NCI-H2196 treated with DMSO at 0.1 percent for 48 hours (cell line): ENCODE measurements at regions not wholly inside any gene's neighbourhood (a gene's known extent, or its start where the extent isn't known, plus 50 kb on each side); places are given as distances from the start of the nearest gene placed in this dataset.

ENCODE experiments used
- DNase-seq: peaks from one replicate; lab custom pipeline; 2025; ENCODE audit not compliant: unreplicated experiment; lab: John Stamatoyannopoulos, UW

DNA sequence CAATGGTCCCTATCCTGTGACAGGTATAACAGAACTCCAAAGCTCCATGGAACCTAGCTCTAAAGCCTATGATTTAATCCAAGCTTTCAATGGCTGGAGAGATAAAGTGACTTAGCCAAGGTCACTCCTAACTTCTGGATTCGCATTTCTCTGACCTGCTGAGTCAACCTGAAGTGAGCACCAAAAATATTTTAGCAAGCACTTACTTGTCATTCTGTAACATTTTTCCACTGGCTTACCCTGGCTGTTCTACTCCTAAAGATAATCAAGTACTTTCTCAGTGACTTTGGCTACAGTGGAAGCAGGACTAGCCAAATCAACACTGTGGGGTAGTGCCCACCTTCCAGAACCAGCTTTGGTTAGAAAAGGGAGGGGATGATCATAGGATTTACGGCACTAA is 188.3 kb downstream of the OGFRL1 start:
- DNase-seq, result no peak

DNA sequence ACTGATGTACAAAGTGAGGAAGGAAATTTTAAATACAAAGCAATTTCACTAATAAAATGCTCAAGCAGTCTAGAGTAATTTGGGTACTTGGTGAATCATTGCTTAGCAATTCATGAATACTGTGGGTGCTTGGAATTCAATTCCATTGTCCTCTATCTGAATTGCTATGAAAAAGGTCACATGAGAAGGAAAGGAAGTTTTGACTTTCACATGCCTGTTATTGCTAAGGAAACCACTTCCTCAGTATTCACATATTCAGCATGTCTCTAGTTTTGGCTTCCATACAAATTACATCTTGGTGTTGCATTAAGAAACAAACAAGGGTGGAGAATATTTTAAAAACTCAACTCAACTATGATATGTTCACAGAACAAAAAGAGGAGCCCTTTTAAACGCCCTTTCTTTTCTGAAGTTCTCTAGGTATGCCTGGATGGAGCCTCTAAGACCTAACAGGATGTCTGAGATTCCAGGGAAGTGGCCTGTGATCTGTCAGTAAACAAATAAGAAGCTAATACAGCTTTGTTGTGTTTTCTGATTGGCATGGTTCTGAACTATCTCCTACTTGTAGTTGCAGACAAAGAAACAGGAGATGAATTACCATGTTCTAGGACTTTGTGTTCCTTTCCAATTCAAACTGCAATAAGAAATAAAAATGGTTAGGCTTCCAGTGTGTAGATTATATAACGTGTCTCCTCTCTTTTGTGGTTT is 190.4 kb downstream of the OGFRL1 start:
- no peak for DNase-seq

DNA sequence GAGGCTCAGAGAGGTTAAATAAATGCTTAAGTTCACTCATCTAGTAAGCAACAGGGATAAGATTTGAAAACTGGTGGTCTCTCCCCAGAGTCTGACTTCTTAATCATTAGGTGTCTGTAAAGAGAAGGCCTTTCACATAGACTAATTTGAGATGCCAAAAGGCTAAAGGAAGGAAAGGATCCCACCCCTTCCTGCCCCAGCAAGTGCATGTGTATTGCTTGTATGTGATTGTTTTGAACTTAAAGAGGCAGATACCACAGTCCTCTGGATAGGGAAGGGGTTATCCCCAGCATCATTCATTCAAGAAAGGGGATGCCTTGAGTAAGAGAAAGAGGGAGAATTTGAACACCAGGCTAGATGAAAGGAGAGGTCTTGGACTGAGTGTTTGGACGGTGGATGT is 192.0 kb downstream of the OGFRL1 start:
- DNase-seq, result no peak

DNA sequence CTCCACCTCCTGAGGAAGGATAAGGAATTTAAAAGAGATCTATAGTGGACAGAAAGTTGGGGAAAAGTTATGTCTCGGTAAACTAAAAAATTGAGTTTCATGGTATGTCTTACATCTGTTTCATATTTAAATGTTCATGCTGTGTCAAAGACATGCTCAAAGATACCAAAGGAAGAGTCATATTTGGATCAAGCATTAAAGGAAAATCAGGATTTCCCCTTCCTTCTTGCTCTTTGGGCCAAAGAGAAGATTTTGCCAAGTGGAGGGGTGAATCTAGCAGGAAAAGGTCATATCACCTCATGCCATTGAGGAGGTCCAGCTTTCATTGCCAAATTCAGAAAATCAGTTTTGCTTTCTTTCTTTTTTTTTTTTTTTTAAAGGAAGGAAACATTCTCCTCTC is 192.4 kb downstream of the OGFRL1 start:
- DNase-seq, result no peak

DNA sequence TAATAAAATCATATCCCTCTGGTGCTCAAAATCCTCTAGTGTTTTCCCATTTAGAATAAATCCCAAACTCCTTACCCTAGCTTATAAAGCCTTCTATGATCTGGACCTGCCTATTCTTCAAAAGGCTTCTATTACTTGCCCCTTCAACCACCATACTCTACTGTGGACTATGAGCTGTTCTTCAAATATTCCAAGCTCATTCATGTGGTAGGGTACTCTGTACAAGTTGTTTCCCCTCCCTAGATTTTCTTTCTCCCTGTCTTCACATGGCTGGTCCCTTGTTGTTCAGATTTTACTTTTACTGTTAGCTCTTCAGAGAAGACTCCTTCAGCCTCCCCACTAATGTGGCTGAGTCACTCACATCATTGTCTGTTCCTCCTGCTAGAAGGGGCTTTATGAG is 193.2 kb downstream of the OGFRL1 start:
- no peak for DNase-seq

DNA sequence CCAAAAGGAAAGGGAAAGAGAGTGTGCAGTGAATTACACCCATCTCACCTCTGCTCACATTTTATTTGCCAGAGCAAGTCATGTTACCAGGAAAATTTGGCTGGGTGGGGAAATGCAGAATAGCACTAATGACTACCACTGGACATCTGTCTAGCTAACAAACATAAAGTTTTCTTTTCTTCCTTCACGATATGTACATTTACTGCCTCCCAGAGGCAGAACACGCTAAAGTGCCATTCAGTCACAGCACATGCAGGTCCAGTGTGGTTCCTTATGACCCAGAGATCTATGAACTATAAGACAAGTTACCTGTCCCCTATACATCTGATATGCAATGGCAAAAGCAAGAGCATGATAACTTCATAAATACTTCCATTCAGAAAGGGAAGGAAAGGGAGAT is 194.1 kb downstream of the OGFRL1 start:
- DNase-seq, result no peak

DNA sequence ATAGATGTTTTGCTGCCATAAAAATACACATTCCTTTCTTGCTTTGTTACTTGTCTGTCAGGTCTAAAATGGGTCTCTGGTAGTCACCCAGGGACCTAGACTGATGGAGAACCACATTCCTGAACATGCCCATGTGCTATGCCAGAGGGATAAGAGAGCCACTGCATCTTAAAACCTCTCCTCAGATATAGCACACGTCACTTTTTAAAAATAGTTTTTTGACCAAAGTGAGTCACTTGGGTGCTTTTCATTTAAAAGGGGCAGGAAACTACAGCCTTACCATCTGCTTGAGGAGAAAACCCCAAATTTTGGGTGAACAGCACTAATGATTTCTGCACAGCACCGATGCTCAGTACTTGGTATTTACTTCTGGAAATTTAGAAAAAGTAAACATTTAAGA is 197.8 kb downstream of the OGFRL1 start:
- no peak for DNase-seq

DNA sequence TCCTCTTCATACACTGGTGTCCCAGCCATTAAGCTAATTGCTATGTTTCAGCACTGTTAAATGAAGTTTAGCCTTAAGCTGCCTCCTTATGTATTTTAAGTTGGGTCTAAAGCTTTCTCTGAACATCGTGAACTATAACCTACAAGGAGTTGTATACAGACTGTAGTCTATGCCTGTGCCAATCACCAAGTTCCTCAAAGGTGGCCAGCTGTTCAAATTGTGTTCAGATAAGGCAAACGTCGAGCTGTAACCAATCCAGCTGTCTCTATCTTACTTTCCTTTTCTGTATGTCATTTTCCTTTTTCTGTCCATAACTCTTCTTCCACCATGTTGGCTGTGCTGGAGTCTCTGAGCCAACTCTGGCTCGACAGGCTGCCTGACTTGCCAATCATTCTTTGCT is 199.6 kb downstream of the OGFRL1 start:
- no peak for DNase-seq

DNA sequence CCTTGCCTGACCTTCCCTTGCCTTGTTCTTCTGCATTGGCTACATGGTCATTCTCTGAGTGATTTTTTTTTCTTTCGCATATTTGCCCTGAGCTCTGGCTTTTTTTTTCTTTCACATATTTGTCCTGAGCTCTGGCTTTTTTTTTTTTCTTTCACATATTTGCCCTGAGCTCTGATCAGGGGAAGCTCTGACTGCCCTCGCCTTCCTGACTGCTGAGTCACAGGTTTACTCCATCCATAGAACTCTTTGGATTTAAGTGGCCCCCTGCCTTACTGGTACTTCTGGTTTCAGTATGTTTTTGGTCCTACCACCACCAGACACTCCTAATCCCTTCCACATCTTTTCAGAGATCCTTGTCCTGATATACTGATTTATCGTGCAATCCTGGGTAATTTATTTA is 201.1 kb downstream of the OGFRL1 start:
- DNase-seq, result no peak

DNA sequence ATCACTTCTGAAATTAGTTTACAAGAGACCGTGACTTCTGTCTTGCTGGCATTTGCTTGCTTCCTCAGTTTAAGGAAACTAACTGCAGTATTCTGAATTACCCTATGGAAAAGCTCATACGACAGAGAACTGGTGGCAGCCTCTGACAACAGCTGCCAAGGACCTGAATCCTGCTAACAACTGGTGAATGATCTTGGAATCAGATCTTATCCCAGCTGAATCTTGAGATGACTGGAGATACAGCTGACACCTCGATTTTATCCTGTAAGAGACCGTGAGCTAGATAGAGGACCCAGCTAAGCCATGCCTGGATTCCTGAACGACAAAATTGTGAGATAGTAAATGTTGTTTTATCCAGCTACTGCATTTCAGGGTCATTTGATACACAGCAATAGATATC is 202.3 kb downstream of the OGFRL1 start:
- DNase-seq, result no peak

DNA sequence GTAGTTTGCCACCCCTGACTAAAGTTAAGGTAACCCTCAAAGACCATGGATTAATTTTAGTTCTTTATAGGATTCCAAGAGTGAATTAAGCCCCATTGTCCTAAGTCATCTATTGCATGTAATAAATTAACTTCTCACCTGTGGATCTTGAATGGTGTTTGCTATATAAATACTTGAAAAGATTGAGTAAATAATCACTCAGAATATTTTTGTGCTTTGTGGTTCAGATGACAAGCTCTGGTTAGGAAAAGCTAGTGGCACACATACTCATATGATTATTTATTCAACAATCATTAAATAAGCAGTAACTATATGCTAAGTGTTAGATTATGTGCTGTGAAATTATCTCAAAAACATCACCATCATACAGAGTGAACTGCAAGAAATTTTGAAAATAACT is 203.2 kb downstream of the OGFRL1 start:
- no peak for DNase-seq

DNA sequence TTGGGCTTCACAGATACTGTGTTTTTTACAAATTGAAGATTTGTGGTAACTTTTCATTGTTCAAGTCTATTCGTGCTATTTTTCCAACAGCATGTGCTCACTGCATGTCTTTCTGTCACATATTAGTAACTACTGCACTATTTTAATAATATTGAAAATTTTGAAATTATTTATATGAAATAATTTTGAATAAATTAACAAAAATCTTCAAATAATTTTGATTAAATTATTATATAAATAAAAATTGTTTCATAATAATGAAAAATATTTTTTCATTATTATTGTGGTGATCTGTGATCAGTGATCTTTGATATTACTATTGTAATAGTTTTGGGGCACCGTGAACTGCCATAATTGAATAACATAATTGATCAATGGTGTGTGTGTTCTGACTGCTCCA is 204.1 kb downstream of the OGFRL1 start:
- no peak for DNase-seq

DNA sequence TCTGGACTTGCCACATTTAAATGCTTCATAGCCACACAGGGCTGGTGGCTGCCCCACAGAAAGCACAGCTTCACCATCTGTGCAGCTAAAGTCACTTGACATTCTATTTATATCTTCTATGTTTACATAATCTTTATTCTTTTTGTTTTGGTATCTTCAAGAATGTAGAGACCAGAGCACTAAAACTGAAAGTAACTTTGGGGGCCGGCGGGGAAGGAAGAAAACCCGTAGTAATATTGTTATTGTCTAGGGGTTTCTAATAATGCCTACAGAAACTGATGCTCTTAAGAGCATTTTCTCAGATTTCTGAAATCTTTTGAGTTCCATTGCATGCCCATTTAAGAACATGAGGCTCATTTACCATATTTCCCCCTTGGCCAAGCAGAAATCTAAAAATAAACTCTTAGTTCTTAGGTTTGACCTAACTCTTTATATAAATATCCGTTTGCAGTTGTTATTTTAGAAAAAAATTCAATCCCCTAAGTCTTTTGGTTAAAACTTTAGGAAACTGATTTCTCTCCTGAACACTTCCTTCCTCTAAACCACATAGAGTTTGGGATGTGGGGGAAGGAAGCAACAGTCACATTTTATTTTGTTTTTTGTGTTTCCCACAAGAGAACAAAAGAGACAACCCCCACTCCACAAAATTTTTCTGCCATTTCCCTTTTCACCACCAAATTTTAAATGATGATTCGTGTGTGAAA is 207.6 kb downstream of the OGFRL1 start:
- DNase-seq, result no peak

DNA sequence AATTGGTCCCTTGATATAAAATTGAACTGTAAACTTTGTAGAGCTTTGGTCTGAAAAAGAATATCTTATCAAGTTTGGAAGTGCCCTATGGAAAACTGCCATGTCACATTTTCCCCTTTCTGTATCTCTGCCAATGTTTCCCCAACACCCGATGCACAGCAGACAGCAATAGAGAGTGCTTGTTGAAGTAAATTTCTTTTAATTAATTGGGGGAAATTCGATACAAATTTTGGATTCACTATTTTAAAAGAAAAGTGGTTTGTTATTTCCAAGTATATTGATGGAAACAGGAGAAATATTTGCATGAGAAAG is 208.1 kb downstream of the OGFRL1 start:
- DNase-seq, result no peak

DNA sequence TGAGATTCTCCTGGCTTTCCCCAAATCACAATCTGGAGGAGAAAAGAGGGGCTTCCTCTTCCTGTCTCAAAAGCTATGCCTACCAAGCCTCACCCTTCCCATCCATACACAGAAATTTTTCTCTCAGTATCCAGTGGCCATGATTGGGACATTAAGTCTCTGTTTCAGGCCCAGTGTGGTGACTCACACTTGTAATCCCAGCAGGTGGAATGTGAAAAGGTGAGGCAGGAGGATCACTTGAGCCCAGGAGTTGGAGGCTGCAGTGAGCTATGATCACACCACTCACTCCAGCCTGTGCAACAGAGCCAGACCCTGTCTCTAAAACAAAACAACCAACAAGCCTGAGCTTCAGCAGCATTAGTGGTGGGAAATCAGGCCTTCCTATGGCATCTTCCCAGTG is 210.0 kb downstream of the OGFRL1 start:
- DNase-seq, result no peak

DNA sequence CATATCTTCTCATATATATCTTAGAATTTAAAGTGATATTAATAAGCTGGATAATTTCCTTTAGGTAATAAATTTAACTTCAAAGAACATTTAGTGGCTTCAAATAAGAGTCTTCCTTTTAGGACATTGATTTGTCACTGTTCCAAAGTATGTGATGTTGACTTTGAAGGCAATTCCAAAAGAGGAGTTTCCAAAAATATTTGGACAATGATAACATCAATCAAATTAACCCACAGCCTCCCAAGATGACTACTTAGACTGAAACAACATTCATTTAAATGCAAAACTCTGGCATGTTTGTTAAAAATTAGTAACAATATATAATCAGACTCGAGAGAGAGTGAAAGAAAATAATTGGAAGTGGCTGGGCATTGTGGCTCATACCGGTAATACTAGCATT is 211.1 kb downstream of the OGFRL1 start:
- no peak for DNase-seq

DNA sequence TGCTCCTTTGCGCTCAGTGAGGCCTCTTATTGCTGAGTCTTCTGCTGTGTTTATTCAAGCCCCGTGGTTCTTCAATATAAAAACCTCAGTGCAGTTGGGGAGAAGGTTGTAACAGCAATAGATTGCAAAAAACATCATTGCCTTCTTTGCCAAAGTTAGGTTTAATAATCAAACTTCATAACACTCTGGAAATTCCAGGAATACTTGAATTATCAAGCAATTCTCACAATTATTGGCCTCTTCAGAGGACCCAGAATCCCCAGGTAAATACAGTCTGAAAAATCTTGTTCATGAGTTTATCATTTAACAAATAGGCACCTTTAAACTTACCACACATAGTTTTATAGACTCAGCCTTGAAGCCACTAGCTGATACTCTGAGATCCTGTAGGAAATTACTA is 213.6 kb downstream of the OGFRL1 start:
- DNase-seq, result no peak

DNA sequence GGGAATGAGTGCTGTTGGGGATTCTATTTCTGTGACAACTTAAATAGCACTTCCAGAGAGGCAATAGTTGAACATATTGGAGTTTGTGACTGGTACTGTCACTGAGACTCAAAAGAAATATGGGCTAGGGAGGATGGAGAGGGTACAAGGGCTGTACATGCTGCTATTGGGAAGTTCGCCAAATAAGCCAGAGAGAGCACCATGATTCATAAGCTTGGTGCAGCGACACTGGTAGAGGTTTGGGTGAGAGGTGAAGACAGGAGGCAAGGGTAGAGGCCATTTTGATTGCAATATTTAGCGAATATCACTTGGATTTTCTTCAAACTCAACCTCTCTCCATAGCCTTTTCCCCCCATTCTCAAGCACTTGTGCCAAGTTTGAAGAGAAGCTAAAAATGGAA is 214.3 kb downstream of the OGFRL1 start:
- no peak for DNase-seq

DNA sequence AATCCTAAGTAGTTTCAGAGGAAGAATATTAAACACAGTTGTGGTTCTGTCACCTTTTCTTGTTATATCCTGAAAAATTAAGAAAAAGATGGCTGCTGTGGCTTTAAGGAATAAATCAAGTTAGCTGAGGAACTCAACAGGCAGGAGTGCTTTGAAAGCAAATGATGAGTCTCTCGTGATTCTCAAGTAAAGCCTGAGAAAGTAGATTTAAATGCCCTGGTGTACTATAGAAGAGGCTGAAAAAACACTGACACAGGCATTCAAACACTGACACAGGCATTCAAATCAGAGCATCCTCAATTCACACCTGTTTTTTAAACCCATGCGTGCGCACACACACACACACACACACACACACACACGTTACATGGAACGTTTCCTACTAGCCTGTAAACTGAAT is 218.6 kb downstream of the OGFRL1 start:
- no peak for DNase-seq

DNA sequence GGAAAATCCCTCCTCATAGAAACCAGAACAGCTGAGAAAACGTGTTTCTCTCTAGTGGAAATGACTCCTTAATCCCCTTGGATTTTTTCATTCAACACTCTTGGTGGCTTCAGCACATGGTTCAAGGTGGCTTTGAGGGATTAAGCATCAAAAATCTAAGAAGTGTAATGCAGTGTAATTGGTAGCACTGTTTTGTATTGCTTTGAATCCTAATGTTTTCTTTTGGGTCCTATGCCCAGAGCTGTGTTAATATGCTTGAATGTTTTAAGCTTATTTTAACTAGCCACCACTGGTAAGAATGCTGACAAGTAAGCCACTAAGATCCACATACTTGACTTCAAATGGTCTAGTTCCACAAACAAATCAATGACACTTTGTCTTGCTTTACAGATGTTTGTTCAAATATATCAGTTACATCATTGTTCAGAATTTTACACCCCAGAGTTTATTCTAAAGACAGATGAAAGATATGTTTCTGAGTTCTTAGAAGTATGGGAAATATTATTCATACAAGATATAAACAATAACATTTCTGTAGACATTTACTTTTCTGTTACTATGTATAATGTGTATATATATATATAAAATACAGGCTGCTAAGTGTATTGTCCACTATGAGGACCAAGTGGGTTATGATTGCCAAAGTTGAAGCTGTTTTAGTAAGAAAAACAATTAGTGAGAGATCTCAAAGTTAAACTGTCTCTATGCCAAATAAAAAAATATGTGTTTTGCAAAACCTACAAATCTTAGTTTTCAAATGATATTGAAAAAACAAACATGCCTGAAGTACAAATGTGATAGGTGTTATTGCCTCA is 220.8 kb downstream of the OGFRL1 start:
- no peak for DNase-seq

DNA sequence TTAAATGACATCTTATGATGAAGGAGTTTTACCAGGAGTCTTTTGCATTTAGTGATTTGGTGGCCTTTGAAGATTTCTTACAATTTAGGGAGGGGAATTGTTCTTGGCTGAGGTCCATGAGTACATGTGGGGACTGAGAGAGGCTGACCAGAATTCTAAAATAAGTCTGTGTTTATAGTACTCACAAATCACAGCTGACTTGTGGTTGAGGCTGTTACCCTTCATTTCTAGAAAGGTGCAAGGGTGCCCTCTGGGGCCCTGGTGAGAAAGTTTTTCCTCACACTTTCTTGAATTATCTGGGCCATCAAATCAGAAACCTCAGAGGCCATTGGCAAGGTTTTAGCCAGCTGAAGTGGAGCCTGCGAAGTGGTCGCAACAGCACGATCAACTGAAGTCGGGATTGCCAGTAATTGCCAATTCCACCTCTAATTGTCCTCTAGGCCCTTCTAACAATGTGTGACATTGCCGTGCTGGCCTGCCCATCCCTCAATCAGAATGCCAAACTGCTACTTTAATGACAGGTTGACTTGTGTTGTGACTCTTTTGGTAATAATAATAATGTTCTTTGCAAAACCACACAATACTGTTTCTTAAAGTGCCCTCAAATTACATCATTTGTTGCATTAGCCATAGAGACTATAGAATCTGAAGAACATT is 221.6 kb downstream of the OGFRL1 start:
- DNase-seq, result no peak

DNA sequence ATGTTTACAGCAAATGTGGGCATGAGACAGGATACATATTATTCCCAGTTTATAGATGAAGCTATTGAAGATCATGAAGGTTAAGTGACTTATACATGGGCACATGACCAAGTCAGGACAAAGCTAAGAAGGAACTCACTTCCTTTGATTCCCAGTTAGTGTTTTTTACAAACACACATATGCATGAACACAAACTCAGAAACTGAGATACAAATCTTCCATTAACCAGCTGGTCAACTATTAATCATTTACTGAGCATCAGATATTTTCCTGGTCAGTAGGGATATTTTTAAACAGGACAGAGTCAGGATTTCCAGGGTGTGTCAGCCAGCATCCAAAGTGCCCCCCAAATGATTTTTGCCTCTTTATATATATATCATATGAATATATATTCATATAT is 222.2 kb downstream of the OGFRL1 start:
- DNase-seq, result no peak
